ENCODE measurements at regions not wholly inside any gene's neighbourhood (a gene's known extent, or its start where the extent isn't known, plus 50 kb on each side); places are given as distances from the start of the nearest gene placed in this dataset.

DNA sequence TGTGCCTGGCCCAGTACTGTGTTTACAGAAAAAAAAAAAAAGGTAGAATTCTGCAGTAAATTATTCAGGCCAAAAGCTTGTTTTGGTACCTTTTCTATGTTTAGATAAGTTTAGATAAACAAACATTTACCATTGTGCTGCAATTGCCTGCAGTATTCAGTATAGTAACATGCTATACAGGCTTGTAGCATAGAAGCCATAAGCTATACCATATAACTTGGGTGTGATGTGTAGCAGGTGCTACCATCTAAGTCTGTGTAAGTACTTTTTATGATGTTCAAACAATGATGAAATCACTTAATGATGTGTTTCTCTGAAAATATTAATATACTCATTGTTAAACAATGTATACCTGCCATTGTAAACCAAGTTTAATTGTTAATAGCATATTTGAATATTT lies 241.6 kb upstream of the HS3ST1 start:
- no peak for TF ChIP-seq EZH2 (IDR thresholded peaks at IDR 0.05)
- no peak for TF ChIP-seq POLR2AphosphoS5 (IDR thresholded peaks at IDR 0.05; ENCODE audit: borderline replicate concordance, low read depth, low read length)
